SK-N-SH (cell line): ENCODE measurements at regions not wholly inside any gene's neighbourhood (a gene's known extent, or its start where the extent isn't known, plus 50 kb on each side); places are given as distances from the start of the nearest gene placed in this dataset.
"Not testable (repeated sequence)": the region's sequence is repeated elsewhere in the genome, so short reads cannot be mapped to it uniquely, and the experiment has no call there.

Source experiments
- CTCF ChIP-seq: fragments of 200-600 bp; sonication (generic); IDR thresholded peaks from 2 replicates; pipeline ENCODE4 v1.6.1; 2017; ENCODE audit warnings: antibody characterized with exemption, mild to moderate bottlenecking, moderate library complexity
- ELF1 ChIP-seq: IDR thresholded peaks from 2 replicates; pipeline ENCODE4 v1.4.0; 2012
- JUND ChIP-seq: IDR thresholded peaks from 2 replicates; pipeline ENCODE4 v1.4.0; 2012
- MAX ChIP-seq: IDR thresholded peaks from 2 replicates; pipeline ENCODE4 v1.4.0; 2012; ENCODE audit warnings: low read depth
- PBX3 ChIP-seq: IDR thresholded peaks from 2 replicates; pipeline ENCODE4; 2012
- POLR2AphosphoS5 ChIP-seq: IDR thresholded peaks from 2 replicates; pipeline ENCODE4 v1.6.1; 2012; ENCODE audit warnings: low read depth, low read length
- RAD21 ChIP-seq: IDR thresholded peaks from 2 replicates; pipeline ENCODE4 v1.6.1; 2012; ENCODE audit warnings: mild to moderate bottlenecking, low read length
- REST ChIP-seq: IDR thresholded peaks from 2 replicates; pipeline ENCODE4 v1.6.1; 2012; ENCODE audit warnings: mild to moderate bottlenecking, low read depth, low read length, moderate library complexity
- SIN3A ChIP-seq: IDR thresholded peaks from 2 replicates; pipeline ENCODE4 v1.6.1; 2012; ENCODE audit warnings: low read depth, mild to moderate bottlenecking, low read length, moderate library complexity, borderline replicate concordance
- SMC3 ChIP-seq: IDR thresholded peaks from 2 replicates; pipeline ENCODE4 v1.6.1; 2012; ENCODE audit warnings: low read depth, low read length, improper control_type of control experiment
- TAF1 ChIP-seq: IDR thresholded peaks from 2 replicates; pipeline ENCODE4 v1.6.1; 2012; ENCODE audit warnings: low read depth, mild to moderate bottlenecking, low read length, moderate library complexity, borderline replicate concordance
- TEAD4 ChIP-seq: IDR thresholded peaks from 2 replicates; pipeline ENCODE4 v1.4.0; 2012; ENCODE audit warnings: mild to moderate bottlenecking, borderline replicate concordance; ENCODE audit not compliant: insufficient read depth
- USF1 ChIP-seq: IDR thresholded peaks from 2 replicates; pipeline ENCODE4 v1.4.0; 2012; ENCODE audit warnings: low read depth, borderline replicate concordance
- YY1 ChIP-seq: IDR thresholded peaks from 2 replicates; pipeline ENCODE4 v1.4.0; 2012; ENCODE audit warnings: low read depth, mild to moderate bottlenecking

GRCh38 chr3:91497712-91498111, 2390.3 kb downstream of the EPHA3 start:
- not testable (repeated sequence) for TF ChIP-seq CTCF, ELF1, PBX3, USF1, YY1, SIN3A, SMC3, REST, JUND, MAX, TAF1, RAD21, POLR2AphosphoS5, TEAD4
